H1 (cell line): ENCODE measurements at regions not wholly inside any gene's neighbourhood (a gene's known extent, or its start where the extent isn't known, plus 50 kb on each side); places are given as distances from the start of the nearest gene placed in this dataset.

Experiments
- CBX5 ChIP-seq: fragments of 300-800, 300-1000 bp; sonication (generic); IDR thresholded peaks from 2 replicates; pipeline ENCODE4 v1.7.1; 2016; ENCODE audit warnings: antibody characterized with exemption, low read length, low read depth
- SAP30 ChIP-seq: fragments of 300-600 bp; sonication (generic); IDR thresholded peaks from 2 replicates; pipeline ENCODE4 v1.7.1; 2012; ENCODE audit warnings: low read length, moderate library complexity, mild to moderate bottlenecking, inconsistent platforms; ENCODE audit not compliant: insufficient read depth, insufficient replicate concordance
- SIN3A ChIP-seq, 2 experiments: IDR thresholded peaks in 1 of 2; conservative IDR thresholded peaks in 1 of 2; 2 replicates each; pipeline ENCODE4 v1.6.1; 2011 to 2012; ENCODE audit warnings: low read length in 2 of 2, improper control_type of control experiment in 1 of 2, low read depth in 1 of 2, mild to moderate bottlenecking in 1 of 2
- TBP ChIP-seq: IDR thresholded peaks from 2 replicates; pipeline ENCODE4 v1.6.1; 2011; ENCODE audit warnings: low read depth, low read length, improper control_type of control experiment

DNA sequence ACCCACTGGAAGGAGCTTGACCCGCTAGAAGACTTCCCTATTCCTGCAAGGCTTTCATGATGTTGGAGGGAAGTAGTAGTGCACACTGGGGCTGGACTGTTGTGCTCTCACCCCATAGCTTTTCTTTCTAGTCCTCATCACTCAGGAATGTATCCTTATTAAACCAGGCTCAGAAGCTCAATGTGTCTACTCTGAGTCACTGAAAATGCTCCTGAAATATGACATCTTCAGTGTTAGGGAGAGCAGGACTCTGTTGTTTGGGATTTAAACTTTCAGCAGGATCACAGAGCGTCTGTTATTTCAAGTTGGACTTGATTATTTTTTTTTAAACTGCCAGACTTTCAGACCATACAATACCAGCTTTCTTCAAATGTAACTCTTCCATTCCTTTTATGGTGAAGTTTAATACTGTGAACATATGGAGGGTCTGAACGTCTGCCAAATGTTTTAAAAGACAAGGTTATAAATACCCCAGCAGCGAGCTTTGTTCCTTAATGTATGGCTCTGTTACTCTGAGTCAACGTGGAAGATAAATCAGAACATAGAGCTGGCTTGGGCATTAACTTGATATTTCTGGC is 257.5 kb downstream of the CDH11 start (continued):
- TF ChIP-seq SAP30 (no peak), TBP (no peak), CBX5 (no peak), SIN3A (conservative IDR thresholded peaks at IDR 0.05 in 1 of 2, IDR thresholded peaks at IDR 0.05 in 1 of 2; ENCODE audit: low read depth in 1 of 2, low read length in 2 of 2) (no peak)
